B cell (primary cell): ENCODE measurements at regions not wholly inside any gene's neighbourhood (a gene's known extent, or its start where the extent isn't known, plus 50 kb on each side); places are given as distances from the start of the nearest gene placed in this dataset.

Experiments
- ATAC-seq: fragments of 200-7000 bp; cut with Tn5 transposase; one replicate; pipeline ENCODE4 v1.10.0; 2021; ENCODE audit warnings: low read depth, mild to moderate bottlenecking, moderate number of reproducible peaks, moderate library complexity
- CTCF ChIA-PET: fragments of 350-600 bp; sonication (Branson Sonifier 250); formaldehyde crosslinking; loops from one replicate; lab custom pipeline; 2021; ENCODE audit warnings: antibody characterized with exemption, inconsistent platforms; lab: Charles Lee
- POLR2A ChIA-PET: fragments of 350-600 bp; sonication (Branson Sonifier 250); formaldehyde crosslinking; loops from one replicate; lab custom pipeline; 2021; ENCODE audit warnings: antibody characterized with exemption; lab: Charles Lee
- DNase-seq: peaks from one replicate; pipeline ENCODE4 v3.0.0; 2013
- H2AFZ ChIP-seq: 2 replicates; pipeline ENCODE4 v1.6.1; 2012; ENCODE audit warnings: mild to moderate bottlenecking, low read depth, low read length; ENCODE audit not compliant: insufficient read depth, poor library complexity, severe bottlenecking
- H3K27ac ChIP-seq, 2 donors: 1 replicate in 1 of 2; 2 replicates in 1 of 2; pipeline ENCODE4 v1.5.1; 2012 to 2013; ENCODE audit warnings: low read length in 2 of 2, mild to moderate bottlenecking in 2 of 2, moderate library complexity in 1 of 2
- H3K27me3 ChIP-seq, 4 experiments: fragments of 200-600 bp in 1 of 4; sonication (generic) in 1 of 4; replicated peaks in 1 of 4; 1 replicate in 2 of 4; 2 replicates in 2 of 4; pipeline versions ENCODE4 v1.6.1 to v1.7.0; 2013 to 2016; ENCODE audit warnings: low read length in 3 of 4, mild to moderate bottlenecking in 2 of 4, mixed read lengths in 1 of 4, moderate library complexity in 1 of 4; ENCODE audit not compliant: insufficient read depth in 4 of 4, control insufficient read depth in 3 of 4; ENCODE audit errors: control extremely low read depth in 1 of 4
- H3K36me3 ChIP-seq, 2 experiments: replicated peaks in 1 of 2; 1 replicate in 1 of 2; 2 replicates in 1 of 2; pipeline versions ENCODE4 v1.6.1 to v1.7.1; 2013; ENCODE audit warnings: low read length in 1 of 2; ENCODE audit not compliant: insufficient read depth in 2 of 2, control insufficient read depth in 1 of 2; ENCODE audit errors: control extremely low read depth in 1 of 2, extremely low read depth in 1 of 2
- H3K4me1 ChIP-seq, 2 donors: fragments of 200-600 bp in 1 of 2; sonication (generic) in 1 of 2; 1 replicate in 1 of 2; 2 replicates in 1 of 2; pipeline versions ENCODE4 v1.5.1 to v1.6.1; 2013 to 2017; ENCODE audit warnings: low read length in 2 of 2; ENCODE audit not compliant: control insufficient read depth in 2 of 2, insufficient read depth in 2 of 2
- H3K4me2 ChIP-seq: replicated peaks from 2 replicates; pipeline ENCODE3; 2012; ENCODE audit warnings: mild to moderate bottlenecking, low read depth, low read length; ENCODE audit not compliant: poor library complexity, severe bottlenecking
- H3K4me3 ChIP-seq, 5 experiments: fragments of 200-600 bp in 1 of 5; sonication (generic) in 1 of 5; 1 replicate in 3 of 5; 2 replicates in 2 of 5; pipeline versions ENCODE4 v1.5.1 to v1.7.0; 2011 to 2016; ENCODE audit warnings: low read length in 4 of 5, mild to moderate bottlenecking in 4 of 5, low read depth in 2 of 5, control low read depth in 1 of 5, moderate library complexity in 1 of 5; ENCODE audit not compliant: insufficient read depth in 1 of 5; ENCODE audit errors: control extremely low read depth in 1 of 5, extremely low read depth in 1 of 5
- H3K79me2 ChIP-seq: fragments of 200-600 bp; sonication (generic); one replicate; pipeline ENCODE4 v1.6.0; 2016; ENCODE audit warnings: low read length; ENCODE audit not compliant: control insufficient read depth, insufficient read depth
- H3K9ac ChIP-seq: fragments of 200-600 bp; sonication (generic); 2 replicates; pipeline ENCODE4 v1.6.1; 2017; ENCODE audit warnings: mild to moderate bottlenecking, low read length, moderate library complexity
- H3K9me3 ChIP-seq, 3 donors: one replicate each; pipeline versions ENCODE4 v1.6.1 to v1.7.1; 2013; ENCODE audit warnings: low read length in 2 of 3; ENCODE audit not compliant: control insufficient read depth in 2 of 3, insufficient read depth in 1 of 3; ENCODE audit errors: control extremely low read depth in 1 of 3
- H4K20me1 ChIP-seq: 2 replicates; pipeline ENCODE4 v1.6.0; 2012; ENCODE audit warnings: mild to moderate bottlenecking, low read length; ENCODE audit not compliant: insufficient read depth, control insufficient read depth, poor library complexity, severe bottlenecking
- H3K27ac Mint-ChIP-seq: one replicate; pipeline ENCODE4 v1.8.0; 2021; ENCODE audit warnings: mixed read lengths
- H3K27me3 Mint-ChIP-seq: one replicate; pipeline ENCODE4 v1.8.0; 2021; ENCODE audit warnings: mixed read lengths
- H3K4me1 Mint-ChIP-seq: one replicate; pipeline ENCODE4 v1.8.0; 2021; ENCODE audit warnings: mixed read lengths
- H3K4me3 Mint-ChIP-seq: one replicate; pipeline ENCODE4 v1.8.0; 2021; ENCODE audit warnings: mixed read lengths
- H3K9me3 Mint-ChIP-seq: one replicate; pipeline ENCODE4 v1.8.0; 2022; ENCODE audit warnings: mixed read lengths; ENCODE audit not compliant: insufficient read depth
- CTCF ChIP-seq: fragments of 200-600 bp; IDR thresholded peaks from one replicate; pipeline ENCODE4 v1.8.0; 2022; ENCODE audit warnings: antibody characterized with exemption, mild to moderate bottlenecking
- EZH2 ChIP-seq: IDR thresholded peaks from 2 replicates; pipeline ENCODE4 v1.6.1; 2012; ENCODE audit warnings: borderline replicate concordance, low read depth, mild to moderate bottlenecking, moderate library complexity, low read length; ENCODE audit not compliant: insufficient read depth, poor library complexity, severe bottlenecking
- WGBS: methylation state at CpG from one replicate; pipeline ENCODE4 v1.1.5; 2013; ENCODE audit warnings: missing lambda C conversion rate; ENCODE audit not compliant: insufficient coverage; 5-methylcytosine and 5-hydroxymethylcytosine counted together
- intact Hi-C: fragments of 100-400 bp; cut with micrococcal nuclease; formaldehyde crosslinking; loops from one replicate; pipeline ENCODE4 v1.10.0; 2022

- Mint-ChIP-seq H3K27me3 (peaks cover 5% of the 10 kb centered on the region), H3K4me1 (no peaks in the 10 kb centered on the region), H3K9me3 (no peaks in the 10 kb centered on the region), H3K27ac (no peak overlapping the region), H3K4me3 (no peak overlapping the region)
- Histone ChIP-seq H3K27me3 (no peaks in the 10 kb centered on the region), H2AFZ (no peak overlapping the region), H3K4me2 (no peak overlapping the region), H3K79me2 (no peaks in the 10 kb centered on the region), H3K9me3 (no peaks in the 10 kb centered on the region), H3K4me3 (no peak overlapping the region), H3K9ac (no peak overlapping the region), H3K36me3 (no peaks in the 10 kb centered on the region), H4K20me1 (no peaks in the 10 kb centered on the region), H3K4me1 (no peaks in the 10 kb centered on the region), H3K27ac (no peak overlapping the region)
- DNase-seq (no peak), ATAC-seq (no peak)
- 94% methylated on average over 2 of the region's 5 CpGs for WGBS
- intact Hi-C loops = no loop called here
- no peak for TF ChIP-seq CTCF
- no peak for TF ChIP-seq EZH2
- POLR2A ChIA-PET = no interaction called here
- CTCF ChIA-PET = no interaction called here
These were observed 68.1 kb upstream of the WDR11 start for GRCh38 chr10:120783098-120783497.

GRCh38 chr10:120783867-120784266 lies 67.3 kb upstream of the WDR11 start:
- no peak for ATAC-seq
- H3K4me2 ChIP-seq = no peak overlapping the region
- H3K36me3 ChIP-seq = no peaks in the 10 kb centered on the region
- H3K27ac Mint-ChIP-seq = no peak overlapping the region
- TF ChIP-seq CTCF (no peak), EZH2 (no peak)
- 49% methylated on average over 3 of the region's 6 CpGs for WGBS
- no peak overlapping the region for H2AFZ ChIP-seq
- ChIA-PET CTCF (no interaction called here), POLR2A (no interaction called here)
- H3K9ac ChIP-seq = no peak overlapping the region
- peaks cover 5% of the 10 kb centered on the region for H3K27me3 Mint-ChIP-seq
- no peaks in the 10 kb centered on the region for H3K27me3 ChIP-seq
- no peaks in the 10 kb centered on the region for H3K79me2 ChIP-seq
- no peak overlapping the region for H3K4me3 Mint-ChIP-seq
- H3K4me1 ChIP-seq = no peaks in the 10 kb centered on the region
- H3K27ac ChIP-seq = no peak overlapping the region
- H3K4me1 Mint-ChIP-seq = no peaks in the 10 kb centered on the region
- no peaks in the 10 kb centered on the region for H3K9me3 ChIP-seq
- no peaks in the 10 kb centered on the region for H4K20me1 ChIP-seq
- H3K9me3 Mint-ChIP-seq = no peaks in the 10 kb centered on the region
- intact Hi-C loops = no loop called here
- H3K4me3 ChIP-seq = no peak overlapping the region
- DNase-seq = no peak
